HG03066 (cell line): ENCODE measurements at regions not wholly inside any gene's neighbourhood (a gene's known extent, or its start where the extent isn't known, plus 50 kb on each side); places are given as distances from the start of the nearest gene placed in this dataset.

ENCODE experiments used
- ATAC-seq: cut with Tn5 transposase; IDR thresholded peaks from one replicate; pipeline ENCODE4 v1.9.1; 2021; ENCODE audit warnings: low read depth; ENCODE audit not compliant: unreplicated experiment

- ATAC-seq: no peak
Observed at GRCh38 chr5:158485604-158486081, 614.1 kb downstream of the EBF1 start.

GRCh38 chr5:158485047-158485446 lies 614.7 kb downstream of the EBF1 start:
- ATAC-seq: no peak

DNA sequence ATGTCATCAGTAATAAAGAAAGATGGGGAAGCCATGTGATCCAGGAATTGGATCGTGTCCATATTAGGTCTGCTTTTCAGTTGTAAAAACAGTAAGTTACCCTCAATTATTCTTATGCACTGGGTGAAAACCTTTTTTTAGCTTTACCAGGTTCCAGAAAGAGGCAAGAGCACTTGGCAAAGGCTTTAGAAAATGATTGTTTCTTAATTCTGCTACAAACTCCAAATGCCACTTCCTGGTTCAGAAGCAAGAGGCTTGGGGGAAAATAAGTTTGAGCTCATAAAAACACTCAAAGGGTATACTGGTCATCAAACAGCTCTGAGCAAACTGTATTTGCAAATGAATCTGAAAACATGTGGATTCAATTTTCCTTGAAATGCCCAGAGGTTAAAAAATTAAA lies 615.6 kb downstream of the EBF1 start:
- no peak for ATAC-seq

GRCh38 chr5:158483281-158483860 lies 616.3 kb downstream of the EBF1 start:
- no peak for ATAC-seq

DNA sequence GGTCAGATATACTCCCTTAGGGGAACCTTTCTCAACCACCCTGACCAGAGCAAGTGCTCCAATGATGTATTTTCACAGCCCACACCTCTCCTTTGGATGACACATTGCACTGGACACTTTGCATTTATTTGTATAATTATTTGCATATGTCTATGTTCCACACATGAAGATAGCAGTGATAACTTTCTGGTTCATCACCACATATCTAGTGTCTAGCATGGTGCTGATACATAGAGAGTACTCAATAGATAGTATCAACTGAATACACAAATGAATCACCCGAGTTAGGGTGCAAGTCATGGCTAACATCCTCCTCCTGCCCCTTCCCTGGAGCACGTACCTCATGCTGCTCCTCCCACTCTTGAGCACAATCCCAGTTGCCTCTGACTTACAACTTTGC lies 617.6 kb downstream of the EBF1 start:
- ATAC-seq: no peak

GRCh38 chr5:158478139-158478538 lies 619.2 kb upstream of the CLINT1 start:
- ATAC-seq: no peak

GRCh38 chr5:158477214-158477613 lies 618.3 kb upstream of the CLINT1 start:
- no peak for ATAC-seq

- ATAC-seq: no peak
Observed at GRCh38 chr5:158473016-158473635, 614.2 kb upstream of the CLINT1 start.

- ATAC-seq: no peak
Observed at GRCh38 chr5:158471535-158471924, 612.6 kb upstream of the CLINT1 start.

GRCh38 chr5:158470764-158471534 lies 612.0 kb upstream of the CLINT1 start:
- ATAC-seq: no peak

DNA sequence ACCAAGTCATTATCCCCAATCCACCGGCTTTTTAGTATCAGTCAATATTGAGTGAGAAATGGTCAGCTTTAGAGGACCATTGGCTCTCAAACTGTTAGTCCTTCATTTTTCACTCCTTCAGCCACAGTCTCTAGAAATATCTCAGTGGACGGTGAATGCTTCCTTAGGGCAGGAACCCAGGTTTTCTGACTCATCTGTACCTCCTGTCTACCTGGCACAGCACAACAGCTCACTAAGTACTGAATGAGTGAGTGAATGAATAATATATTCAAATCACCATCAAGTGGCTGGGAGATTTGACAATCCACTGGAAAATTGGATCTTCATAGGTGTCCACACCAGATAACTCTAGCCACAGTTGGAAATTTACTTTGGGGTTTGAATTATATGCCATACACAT lies 609.5 kb upstream of the CLINT1 start:
- ATAC-seq: no peak

DNA sequence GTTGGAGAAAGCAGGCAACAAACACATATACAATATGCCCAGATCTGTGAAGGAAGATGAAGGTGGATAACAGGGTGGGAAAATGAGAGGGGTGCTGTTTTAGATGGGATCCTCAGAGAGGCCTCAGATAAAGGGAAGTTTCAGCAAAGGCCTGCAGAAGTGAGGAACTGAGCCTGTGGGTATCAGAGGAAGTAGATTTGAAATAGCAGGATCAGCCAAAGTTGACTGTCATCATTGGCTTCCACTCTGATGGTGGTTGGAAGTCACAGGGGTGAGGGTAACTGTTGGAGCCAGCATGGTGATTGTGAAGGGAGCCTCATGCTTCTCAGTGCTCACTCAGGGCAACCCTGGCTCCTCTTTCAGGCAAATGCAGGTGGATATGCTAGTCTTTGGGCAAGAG lies 607.2 kb upstream of the CLINT1 start:
- no peak for ATAC-seq

DNA sequence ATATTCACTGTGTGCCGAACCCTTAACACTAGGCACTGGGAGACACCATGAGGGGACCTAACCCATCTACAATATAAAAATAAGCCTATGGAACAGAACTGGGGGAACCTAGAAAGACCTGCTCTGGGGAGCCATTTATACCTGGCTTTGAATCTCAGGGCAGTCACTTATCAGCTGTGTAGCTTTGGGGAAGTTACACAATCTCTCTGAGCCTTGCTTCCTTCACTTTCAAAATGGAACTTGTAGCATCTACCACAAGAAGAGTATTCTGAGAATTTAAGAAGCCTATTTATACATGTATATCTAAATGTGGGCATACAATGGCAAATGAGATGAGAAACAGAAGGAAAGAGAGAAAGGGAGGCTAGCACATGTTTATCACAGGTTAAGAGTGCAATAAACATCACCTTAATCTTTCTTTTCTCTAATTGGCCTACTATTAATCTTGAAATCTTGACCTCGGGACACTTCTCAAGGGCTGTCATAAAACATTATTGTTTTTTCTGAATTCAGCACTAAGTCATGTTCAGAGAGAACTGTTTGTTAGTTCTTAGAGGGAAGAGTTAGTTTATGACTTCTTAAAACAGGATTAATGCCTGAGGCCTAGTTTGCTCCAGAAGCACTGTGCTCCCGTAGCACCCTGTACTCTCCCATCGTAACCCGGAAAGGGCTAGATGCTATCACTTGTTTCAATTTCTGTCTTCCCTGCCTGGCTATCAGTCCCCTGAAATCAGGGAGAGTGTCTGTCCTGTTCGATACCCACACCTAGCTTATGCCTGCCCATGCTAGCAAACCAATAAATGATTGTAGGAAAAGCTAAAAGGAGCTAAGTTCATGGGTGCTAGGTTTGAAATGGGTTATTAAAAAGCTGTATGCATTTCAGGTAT lies 606.4 kb upstream of the CLINT1 start:
- no peak for ATAC-seq

DNA sequence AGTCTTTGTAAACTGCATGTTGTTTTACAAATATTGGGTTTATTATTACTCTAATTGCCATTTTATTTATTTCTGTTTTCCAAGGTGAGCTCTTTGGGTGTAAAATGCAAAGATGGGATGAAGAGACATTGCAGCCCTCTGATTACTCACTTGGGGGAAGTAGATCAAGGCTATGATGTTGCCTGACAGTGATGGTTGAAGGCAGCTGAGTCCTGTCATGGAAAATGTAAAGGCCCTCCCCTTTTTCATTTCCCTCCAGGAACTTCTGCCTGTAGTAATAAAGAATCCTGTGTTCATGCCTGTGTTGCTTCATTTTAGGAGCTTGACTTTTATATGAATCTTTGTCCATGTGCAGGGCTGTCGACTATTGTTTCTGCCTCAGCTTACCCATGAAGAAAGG lies 605.4 kb upstream of the CLINT1 start:
- no peak for ATAC-seq

DNA sequence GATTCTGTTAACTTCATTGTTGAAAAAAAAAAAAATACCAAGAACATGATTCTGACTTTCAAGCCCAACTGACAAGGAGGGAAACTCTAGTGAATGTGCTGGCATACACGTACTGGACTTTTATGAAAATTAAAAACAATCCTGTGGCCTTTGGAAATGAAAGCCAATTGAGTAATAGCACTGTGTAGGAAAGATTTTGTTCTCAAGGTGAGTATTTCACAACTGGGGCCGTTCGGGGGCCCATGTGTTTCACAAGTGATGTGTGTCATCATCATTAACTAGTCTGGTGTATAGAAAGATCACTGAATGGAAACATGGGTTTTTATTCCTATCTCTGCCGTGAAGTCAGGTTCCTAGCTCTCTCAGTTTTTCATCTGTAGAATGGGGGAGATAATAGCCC lies 605.0 kb upstream of the CLINT1 start:
- no peak for ATAC-seq

- ATAC-seq: no peak
Observed at GRCh38 chr5:158463188-158463587, 604.2 kb upstream of the CLINT1 start.

- no peak for ATAC-seq
Observed at GRCh38 chr5:158462349-158463114, 603.6 kb upstream of the CLINT1 start.

DNA sequence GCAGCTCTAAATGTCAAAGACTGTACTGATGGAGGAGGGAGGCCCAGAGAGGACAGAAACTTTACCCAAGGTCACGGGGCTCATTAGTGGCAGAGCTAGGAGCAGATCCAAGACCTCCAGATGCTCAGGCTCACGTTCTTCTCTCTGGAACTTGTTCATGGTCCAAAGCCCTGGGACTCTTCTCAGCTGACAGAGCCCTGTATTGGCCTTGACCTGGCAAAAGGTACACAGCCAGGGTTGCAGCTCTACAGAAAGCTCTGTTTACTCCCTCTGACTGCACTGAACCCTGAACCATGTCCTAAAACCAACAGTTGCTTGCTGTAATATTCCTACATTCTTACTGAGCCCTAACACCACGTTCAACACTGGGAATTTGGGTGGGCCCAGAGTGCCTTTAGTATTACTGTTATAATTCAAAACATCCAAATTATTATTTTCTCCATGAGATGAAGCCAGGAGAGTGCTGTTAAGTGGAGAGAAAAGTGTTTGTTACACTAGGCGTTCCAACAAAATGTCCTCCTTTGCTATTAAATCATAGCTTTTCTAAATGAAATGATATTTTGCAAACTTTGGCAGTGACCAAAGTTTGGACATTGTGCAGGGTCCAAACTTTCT lies 602.4 kb upstream of the CLINT1 start:
- ATAC-seq: no peak

GRCh38 chr5:158458086-158458485 lies 599.1 kb upstream of the CLINT1 start:
- no peak for ATAC-seq

DNA sequence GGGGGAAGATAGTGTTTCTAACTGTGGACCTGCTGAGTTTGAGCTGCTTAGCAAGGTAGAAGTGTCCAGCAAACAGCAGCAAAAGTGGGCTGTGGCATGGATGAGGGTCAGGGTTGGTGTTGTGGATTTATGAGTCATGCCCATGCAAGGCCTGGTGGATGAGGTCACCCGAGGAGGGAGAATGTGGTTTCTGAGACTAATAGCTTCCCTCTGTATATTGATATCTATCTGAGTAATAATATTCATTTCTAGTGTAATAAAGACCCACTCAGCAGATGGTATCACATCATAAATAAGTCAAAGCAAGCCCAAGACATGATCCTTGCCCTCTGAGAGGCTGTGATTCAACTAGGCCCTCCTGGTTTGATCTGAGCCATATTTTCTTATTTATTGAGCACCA lies 597.8 kb upstream of the CLINT1 start:
- ATAC-seq: no peak
